Panc1 (cell line): ENCODE measurements at regions not wholly inside any gene's neighbourhood (a gene's known extent, or its start where the extent isn't known, plus 50 kb on each side); places are given as distances from the start of the nearest gene placed in this dataset.
"Not testable (repeated sequence)": the region's sequence is repeated elsewhere in the genome, so short reads cannot be mapped to it uniquely, and the experiment has no call there.

Source experiments
- CTCF ChIP-seq: fragments of 450-650 bp; IDR thresholded peaks from 2 replicates; pipeline ENCODE4 v1.5.1; 2017; ENCODE audit warnings: mild to moderate bottlenecking
- TF ChIP-seq, protein P1 (sequence below), 2 experiments: IDR thresholded peaks; 2 replicates each; pipeline ENCODE4 v1.6.1; 2011 to 2012; ENCODE audit warnings: low read depth in 2 of 2, control low read depth in 1 of 2, low read length in 1 of 2, mild to moderate bottlenecking in 1 of 2, moderate library complexity in 1 of 2; ENCODE audit not compliant: insufficient read depth in 1 of 2

- TF ChIP-seq CTCF, result not testable (repeated sequence)
- TF ChIP-seq, protein P1, sequence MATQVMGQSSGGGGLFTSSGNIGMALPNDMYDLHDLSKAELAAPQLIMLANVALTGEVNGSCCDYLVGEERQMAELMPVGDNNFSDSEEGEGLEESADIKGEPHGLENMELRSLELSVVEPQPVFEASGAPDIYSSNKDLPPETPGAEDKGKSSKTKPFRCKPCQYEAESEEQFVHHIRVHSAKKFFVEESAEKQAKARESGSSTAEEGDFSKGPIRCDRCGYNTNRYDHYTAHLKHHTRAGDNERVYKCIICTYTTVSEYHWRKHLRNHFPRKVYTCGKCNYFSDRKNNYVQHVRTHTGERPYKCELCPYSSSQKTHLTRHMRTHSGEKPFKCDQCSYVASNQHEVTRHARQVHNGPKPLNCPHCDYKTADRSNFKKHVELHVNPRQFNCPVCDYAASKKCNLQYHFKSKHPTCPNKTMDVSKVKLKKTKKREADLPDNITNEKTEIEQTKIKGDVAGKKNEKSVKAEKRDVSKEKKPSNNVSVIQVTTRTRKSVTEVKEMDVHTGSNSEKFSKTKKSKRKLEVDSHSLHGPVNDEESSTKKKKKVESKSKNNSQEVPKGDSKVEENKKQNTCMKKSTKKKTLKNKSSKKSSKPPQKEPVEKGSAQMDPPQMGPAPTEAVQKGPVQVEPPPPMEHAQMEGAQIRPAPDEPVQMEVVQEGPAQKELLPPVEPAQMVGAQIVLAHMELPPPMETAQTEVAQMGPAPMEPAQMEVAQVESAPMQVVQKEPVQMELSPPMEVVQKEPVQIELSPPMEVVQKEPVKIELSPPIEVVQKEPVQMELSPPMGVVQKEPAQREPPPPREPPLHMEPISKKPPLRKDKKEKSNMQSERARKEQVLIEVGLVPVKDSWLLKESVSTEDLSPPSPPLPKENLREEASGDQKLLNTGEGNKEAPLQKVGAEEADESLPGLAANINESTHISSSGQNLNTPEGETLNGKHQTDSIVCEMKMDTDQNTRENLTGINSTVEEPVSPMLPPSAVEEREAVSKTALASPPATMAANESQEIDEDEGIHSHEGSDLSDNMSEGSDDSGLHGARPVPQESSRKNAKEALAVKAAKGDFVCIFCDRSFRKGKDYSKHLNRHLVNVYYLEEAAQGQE (IDR thresholded peaks at IDR 0.05; ENCODE audit: insufficient read depth in 1 of 2, low read depth in 2 of 2, low read length in 1 of 2), result not testable (repeated sequence)
Observed at GRCh38 chr2:91587098-91587497, 2895.6 kb downstream of the RPIA start.
